Activated T-helper 1 cell treated with anti-CD3 and anti-CD28 coated beads, Interleukin-2, amount 50 U/mL, for 16 hours (primary cell): ENCODE measurements at regions not wholly inside any gene's neighbourhood (a gene's known extent, or its start where the extent isn't known, plus 50 kb on each side); places are given as distances from the start of the nearest gene placed in this dataset.

Experiments used
- DNase-seq, 2 donors: peaks; one replicate each; pipeline ENCODE4 v3.0.0-alpha.2; 2020; ENCODE audit warnings: low read depth in 1 of 2, low spot score in 1 of 2

- no peak for DNase-seq
Measured at GRCh38 chr17:77306790-77307478, 166.2 kb downstream of the SEC14L1 start.

- no peak for DNase-seq
Measured at GRCh38 chr17:77307479-77308198, 166.9 kb downstream of the SEC14L1 start.

DNA sequence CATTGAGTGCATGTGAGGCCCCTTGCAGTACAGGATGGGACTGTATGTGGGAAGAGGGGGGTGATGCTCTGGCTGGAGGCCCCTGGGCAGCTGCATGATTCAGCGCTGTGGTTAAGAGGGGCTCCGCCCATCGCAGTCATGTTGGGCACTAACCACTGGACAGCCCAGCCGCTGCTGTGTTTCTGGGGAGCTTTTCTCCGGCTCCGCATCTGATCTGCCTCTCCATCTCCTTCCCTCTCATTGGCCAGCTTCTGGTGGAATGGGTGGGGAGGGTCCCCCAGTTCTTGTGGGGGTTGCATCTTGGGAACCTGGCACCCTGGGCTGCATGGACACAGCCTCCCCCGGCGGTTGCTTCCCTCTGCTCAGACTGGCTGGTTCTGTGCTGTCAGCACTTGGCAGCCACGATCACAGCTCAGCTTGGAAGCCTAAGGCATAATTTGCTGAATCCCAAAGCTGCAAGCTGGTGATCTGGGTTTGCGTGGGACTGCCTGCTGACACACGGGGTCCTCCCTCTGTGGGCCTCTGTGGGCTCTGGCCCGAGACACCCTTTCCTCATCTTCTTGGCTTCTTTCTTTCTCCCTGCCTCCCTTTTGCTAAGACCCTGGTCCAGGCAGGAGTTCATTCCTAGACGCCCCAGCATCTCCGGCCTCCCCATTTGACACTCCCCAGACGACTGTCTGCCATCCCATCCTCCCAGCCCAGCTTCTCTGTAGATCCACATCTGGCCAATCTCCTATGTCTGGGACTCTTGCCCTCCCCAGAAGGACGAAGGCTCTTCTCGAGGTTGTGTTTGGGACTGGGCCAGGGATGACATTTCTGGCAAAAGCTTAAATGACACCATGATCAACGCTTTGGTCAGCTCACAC is 168.3 kb downstream of the SEC14L1 start:
- DNase-seq, result no peak

DNA sequence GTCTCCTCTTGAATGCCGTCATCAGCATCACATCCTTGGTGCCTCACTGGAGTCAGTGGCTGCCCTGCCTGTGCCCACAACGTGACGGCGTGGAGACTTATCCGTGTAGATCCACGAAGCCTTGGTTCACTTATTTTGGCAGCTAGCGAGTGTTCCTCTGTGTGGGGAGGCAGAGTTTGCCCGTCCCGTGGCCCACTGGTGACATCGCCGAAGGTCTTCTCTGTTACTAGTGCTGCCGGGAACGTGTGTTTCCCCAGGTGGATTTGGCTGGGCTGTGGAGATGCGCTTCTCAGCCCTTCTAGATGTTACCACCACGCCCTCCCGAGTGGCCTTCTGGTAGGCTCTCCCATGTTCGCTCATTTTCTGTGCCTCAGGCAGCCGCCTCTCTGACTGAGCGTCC is 169.6 kb downstream of the SEC14L1 start:
- no peak for DNase-seq

GRCh38 chr17:77311371-77311981 is 170.7 kb downstream of the SEC14L1 start:
- no peak for DNase-seq

DNA sequence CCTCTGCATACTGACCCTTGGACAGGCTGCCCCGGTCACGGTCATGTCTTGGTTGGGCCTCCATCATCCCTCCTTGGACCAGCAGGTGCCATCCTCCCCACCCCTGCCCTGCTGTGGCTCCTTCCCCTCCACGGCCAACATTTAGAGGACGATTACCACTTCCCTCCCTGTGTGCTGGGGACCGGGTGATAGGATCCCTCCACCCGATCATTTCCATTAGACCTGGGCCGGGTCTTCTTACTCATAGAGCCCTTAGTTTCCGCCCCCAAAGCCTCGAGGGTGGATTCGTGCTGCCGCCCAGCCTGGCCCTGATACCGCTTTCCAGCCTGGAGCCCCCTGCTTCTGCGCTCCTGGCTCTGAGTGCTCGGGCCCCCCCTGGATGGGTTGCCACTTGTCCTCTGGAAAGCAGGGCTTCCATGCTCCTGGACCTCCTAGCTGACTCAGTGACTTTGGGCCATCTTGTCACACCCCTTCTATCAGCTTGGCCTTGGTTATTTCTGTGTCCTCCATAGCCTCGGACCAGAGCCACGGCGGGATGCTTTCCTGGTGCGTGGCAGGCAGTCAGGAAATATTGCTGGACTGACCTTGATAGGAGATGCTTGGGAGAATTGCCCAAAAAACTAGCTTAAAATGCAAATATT is 171.4 kb downstream of the SEC14L1 start:
- no peak for DNase-seq

DNA sequence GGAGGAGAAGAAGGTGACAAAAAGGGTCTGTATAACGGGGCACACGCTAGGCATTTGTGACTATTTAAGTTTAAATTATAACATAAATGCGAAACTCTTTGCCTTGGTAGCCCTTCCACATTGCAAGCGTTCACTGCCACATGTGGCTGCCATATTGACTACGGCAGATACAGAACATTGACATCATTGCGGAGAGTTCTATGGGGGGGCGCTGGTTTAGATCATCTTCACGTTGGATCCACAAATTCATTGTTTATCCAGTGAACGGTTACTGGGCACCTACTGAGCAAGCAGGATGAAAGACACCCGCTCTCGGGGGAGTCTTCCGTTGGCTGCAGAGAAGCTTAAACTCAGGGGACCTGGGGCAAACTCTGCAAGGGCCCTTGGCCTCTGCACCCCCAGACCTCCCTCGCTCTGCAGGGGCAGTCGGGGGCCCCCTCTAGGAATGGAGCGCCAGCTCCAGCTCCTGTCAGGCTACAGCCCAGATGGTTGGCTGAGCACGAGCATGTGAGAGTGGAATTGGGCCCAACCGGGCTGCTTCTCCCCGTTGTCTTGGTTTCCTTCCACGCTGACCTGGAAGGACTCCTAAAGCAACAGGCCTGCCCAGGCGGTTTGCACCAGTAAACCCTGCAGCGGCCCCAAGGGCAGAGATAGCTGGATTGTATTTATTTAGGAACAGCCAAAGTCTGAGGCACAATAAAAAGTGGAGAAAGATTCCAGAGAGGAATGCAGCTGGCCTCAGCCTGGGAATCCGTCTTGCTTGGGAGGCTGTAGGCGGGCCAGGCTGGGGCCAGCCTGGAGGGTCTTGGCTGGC is 172.2 kb downstream of the SEC14L1 start:
- no peak for DNase-seq

GRCh38 chr17:77313831-77314230 is 173.1 kb downstream of the SEC14L1 start:
- DNase-seq, result no peak

- DNase-seq, result no peak
Measured at GRCh38 chr17:77314601-77315000, 173.8 kb downstream of the SEC14L1 start.

DNA sequence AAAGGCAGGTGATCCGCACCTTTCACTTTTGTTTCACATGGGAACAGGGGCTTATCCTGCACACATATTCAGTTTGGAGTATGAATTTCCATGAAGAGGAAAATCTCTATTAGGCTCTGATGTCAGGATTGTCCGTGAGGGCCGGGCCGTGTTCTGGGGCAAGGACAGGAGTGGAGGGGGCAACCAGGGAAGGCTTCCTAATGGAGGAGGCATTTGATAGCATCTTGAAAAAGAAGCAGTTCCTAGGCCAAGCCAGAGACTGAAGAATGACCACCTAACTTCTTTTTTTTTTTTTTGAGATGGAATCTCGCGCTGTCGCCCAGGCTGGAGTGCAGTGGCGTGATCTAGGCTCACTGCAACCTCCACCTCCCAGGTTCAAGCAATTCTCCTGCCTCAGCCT is 174.2 kb downstream of the SEC14L1 start:
- no peak for DNase-seq

GRCh38 chr17:77315551-77316190 is 174.9 kb downstream of the SEC14L1 start:
- no peak for DNase-seq

GRCh38 chr17:77316191-77316641 is 175.4 kb downstream of the SEC14L1 start:
- DNase-seq, result no peak

- DNase-seq, result no peak
Measured at GRCh38 chr17:77316651-77317050, 175.9 kb downstream of the SEC14L1 start.

DNA sequence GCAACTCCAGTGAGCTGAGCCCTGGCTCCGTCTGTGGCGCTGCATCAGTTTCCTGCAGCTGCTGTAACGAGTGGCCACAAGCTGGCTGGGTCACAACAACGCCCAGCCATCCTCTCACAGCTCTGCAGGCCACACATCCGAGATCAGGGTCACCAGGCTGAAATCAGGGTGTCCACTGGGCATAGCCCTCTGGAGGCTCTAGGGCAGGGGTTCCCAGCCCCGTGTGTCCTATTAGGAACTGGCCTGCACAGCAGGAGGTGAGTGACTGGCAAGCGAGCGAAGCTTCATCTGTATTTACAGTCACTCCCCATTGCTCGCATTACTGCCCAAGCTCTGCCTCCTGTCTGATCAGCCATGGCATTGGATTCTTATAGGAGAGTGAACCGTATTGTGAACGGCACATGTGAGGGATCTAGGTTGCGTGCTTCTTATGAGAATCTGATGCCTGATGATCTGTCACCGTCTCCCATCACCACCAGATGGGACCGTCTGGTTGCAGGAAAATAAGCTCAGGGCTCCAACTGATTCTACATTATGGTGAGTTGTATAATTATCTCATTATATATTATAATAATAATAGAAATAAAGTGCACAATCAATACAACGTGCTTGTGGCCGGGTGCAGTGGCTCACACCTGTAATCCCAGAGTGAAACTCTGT is 176.5 kb downstream of the SEC14L1 start:
- DNase-seq, result no peak

GRCh38 chr17:77318021-77318420 is 177.3 kb downstream of the SEC14L1 start:
- DNase-seq, result no peak

DNA sequence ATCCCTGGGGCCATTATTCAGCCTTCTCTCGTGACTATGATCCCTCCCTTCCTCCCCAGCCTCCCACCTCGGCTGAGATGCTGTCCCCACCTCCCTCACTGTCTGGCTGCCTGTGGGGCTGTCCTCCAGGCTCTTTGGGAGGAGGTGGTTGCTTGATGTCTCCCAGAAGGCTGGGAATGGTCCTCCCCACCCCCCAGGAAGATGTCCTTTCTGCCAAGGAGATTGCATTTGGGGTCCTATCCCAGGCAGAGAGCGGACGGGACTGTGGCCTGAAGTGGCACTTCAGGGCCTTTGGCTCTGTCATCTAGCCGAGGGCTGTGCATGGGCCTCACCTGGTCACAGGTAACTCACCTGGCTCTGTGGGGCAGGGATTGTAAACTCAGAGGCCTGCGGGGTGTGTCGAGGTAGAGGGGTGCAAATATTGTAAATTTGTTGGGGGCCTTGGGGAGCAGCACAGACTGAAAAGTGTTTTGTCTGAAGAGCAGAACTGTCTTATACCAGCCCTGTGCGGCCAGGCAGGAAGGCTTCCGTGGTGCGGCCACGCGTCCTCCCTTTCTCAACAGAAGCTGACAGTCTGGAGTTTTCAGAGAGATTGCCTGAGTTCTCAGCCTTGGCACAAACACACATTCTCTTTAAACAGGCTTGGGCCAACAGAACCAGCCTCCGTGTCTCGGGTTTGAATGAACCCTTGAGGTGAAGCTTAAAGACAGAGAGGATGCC is 177.9 kb downstream of the SEC14L1 start:
- no peak for DNase-seq

DNA sequence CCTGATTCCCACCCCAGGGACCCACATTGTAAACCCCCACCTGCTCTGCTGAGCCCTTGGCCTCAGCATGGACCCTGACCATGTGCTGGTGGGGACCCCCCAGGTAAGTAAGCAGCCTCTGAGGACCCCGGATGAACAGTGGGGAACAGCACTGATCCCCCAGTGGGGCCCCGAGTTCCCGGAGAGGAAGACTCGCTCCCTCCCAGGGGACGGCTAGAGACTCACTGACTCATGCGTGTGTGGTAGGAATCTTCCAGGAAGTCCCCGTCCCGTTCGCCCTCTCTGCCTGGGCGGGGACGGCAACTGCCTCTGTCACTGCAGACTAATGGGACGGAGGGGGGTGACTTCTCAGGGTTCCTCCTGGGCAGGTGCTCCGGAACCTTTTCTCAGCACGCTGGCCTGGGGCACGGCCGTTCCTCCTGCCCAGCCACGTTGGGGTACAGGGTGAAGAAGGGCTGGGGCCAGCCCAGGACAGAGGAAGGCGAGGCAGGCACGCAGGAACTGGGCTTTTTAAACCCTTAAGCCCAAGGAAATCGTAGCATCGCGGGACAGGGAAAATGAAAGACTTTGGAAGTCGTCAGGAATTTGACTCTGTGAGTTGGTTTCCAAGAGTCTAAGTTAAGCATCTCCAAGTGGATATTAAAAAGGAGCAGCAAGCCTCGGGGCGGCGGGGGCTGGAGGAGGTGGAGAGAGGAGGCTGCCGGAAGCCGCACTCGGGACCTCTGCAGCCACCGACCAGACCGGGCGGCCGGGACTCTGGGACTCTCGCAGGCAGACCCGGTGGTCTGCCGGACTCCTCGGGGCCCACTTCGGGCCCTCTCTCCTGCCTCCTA is 178.7 kb downstream of the SEC14L1 start:
- DNase-seq, result peak in 1 of 2 donors; percentile 25
